HEK293T (cell line): ENCODE measurements at regions not wholly inside any gene's neighbourhood (a gene's known extent, or its start where the extent isn't known, plus 50 kb on each side); places are given as distances from the start of the nearest gene placed in this dataset.

Experiments
- CTCF ChIA-PET: fragments of 350-600 bp; formaldehyde crosslinking; extraction: SDS; loops from one replicate; lab custom pipeline; 2021; ENCODE audit warnings: antibody characterized with exemption, inconsistent platforms; lab: Yijun Ruan, JAX
- POLR2A ChIA-PET: fragments of 350-600 bp; formaldehyde crosslinking; extraction: SDS; loops from one replicate; lab custom pipeline; 2020; ENCODE audit warnings: antibody characterized with exemption, inconsistent platforms; lab: Yijun Ruan, JAX
- DNase-seq: peaks from one replicate; pipeline ENCODE4 v3.0.0; 2012; ENCODE audit warnings: mixed read lengths; ENCODE audit errors: extremely low spot score
- ARNT ChIP-seq: fragments of 450-650 bp; IDR thresholded peaks from 2 replicates; pipeline ENCODE4 v1.6.1; 2017; ENCODE audit warnings: mild to moderate bottlenecking
- BHLHE40 ChIP-seq: fragments of 450-650 bp; IDR thresholded peaks from 2 replicates; pipeline ENCODE4 v1.6.1; 2016; ENCODE audit warnings: mild to moderate bottlenecking, moderate library complexity, borderline replicate concordance
- CTBP1 ChIP-seq: fragments of 450-650 bp; IDR thresholded peaks from 2 replicates; pipeline ENCODE4 v1.6.1; 2016; ENCODE audit warnings: borderline replicate concordance
- ELF4 ChIP-seq: fragments of 450-650 bp; IDR thresholded peaks from 2 replicates; pipeline ENCODE4 v1.6.1; 2017; ENCODE audit warnings: antibody characterized with exemption
- FOXA1 ChIP-seq: fragments of 450-650 bp; IDR thresholded peaks from 2 replicates; pipeline ENCODE4 v1.6.1; 2016; ENCODE audit warnings: mild to moderate bottlenecking
- FOXK2 ChIP-seq: fragments of 450-650 bp; IDR thresholded peaks from 2 replicates; pipeline ENCODE4 v1.6.1; 2016; ENCODE audit warnings: mild to moderate bottlenecking
- FOXM1 ChIP-seq: fragments of 450-650 bp; IDR thresholded peaks from 2 replicates; pipeline ENCODE4 v1.6.1; 2017; ENCODE audit warnings: mild to moderate bottlenecking, borderline replicate concordance
- HDGF ChIP-seq: fragments of 450-650 bp; IDR thresholded peaks from 2 replicates; pipeline ENCODE4 v1.6.1; 2017; ENCODE audit warnings: antibody characterized with exemption, borderline replicate concordance
- L3MBTL2 ChIP-seq: fragments of 450-650 bp; conservative IDR thresholded peaks from 2 replicates; pipeline ENCODE4 v1.6.1; 2016; ENCODE audit warnings: mild to moderate bottlenecking
- LEF1 ChIP-seq: fragments of 450-650 bp; IDR thresholded peaks from 2 replicates; pipeline ENCODE4 v1.6.1; 2017; ENCODE audit warnings: mild to moderate bottlenecking, borderline replicate concordance
- NFRKB ChIP-seq: fragments of 450-650 bp; IDR thresholded peaks from 2 replicates; pipeline ENCODE4 v1.6.1; 2016; ENCODE audit warnings: mild to moderate bottlenecking, moderate library complexity
- SP1 ChIP-seq: fragments of 450-650 bp; IDR thresholded peaks from 2 replicates; pipeline ENCODE4 v1.6.1; 2017
- SUZ12 ChIP-seq: fragments of 450-650 bp; IDR thresholded peaks from 2 replicates; pipeline ENCODE4 v1.6.1; 2016; ENCODE audit warnings: mild to moderate bottlenecking
- TARDBP ChIP-seq: fragments of 450-650 bp; IDR thresholded peaks from 2 replicates; pipeline ENCODE4 v1.6.1; 2016
- ZNF384 ChIP-seq: fragments of 450-650 bp; IDR thresholded peaks from 2 replicates; pipeline ENCODE4 v1.6.1; 2016
- TF ChIP-seq, protein P1 (sequence below): fragments of 450-650 bp; IDR thresholded peaks from 2 replicates; pipeline ENCODE4 v1.6.1; 2016

GRCh38 chr20:51284176-51284575, 258.3 kb downstream of the NFATC2 start:
- ChIA-PET POLR2A (no interaction called here), CTCF (no interaction called here)
- no peak for DNase-seq
- no peak for TF ChIP-seq ARNT
- no peak for TF ChIP-seq FOXA1
- no peak for TF ChIP-seq ELF4
- TF ChIP-seq TARDBP = no peak
- no peak for TF ChIP-seq CTBP1
- TF ChIP-seq NFRKB = no peak
- TF ChIP-seq LEF1 = no peak
- TF ChIP-seq SP1 = no peak
- TF ChIP-seq BHLHE40 = no peak
- TF ChIP-seq, protein P1, sequence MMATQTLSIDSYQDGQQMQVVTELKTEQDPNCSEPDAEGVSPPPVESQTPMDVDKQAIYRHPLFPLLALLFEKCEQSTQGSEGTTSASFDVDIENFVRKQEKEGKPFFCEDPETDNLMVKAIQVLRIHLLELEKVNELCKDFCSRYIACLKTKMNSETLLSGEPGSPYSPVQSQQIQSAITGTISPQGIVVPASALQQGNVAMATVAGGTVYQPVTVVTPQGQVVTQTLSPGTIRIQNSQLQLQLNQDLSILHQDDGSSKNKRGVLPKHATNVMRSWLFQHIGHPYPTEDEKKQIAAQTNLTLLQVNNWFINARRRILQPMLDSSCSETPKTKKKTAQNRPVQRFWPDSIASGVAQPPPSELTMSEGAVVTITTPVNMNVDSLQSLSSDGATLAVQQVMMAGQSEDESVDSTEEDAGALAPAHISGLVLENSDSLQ = no peak
- no peak for TF ChIP-seq L3MBTL2
- TF ChIP-seq ZNF384 = no peak
- TF ChIP-seq HDGF = no peak
- no peak for TF ChIP-seq SUZ12
- TF ChIP-seq FOXK2 = no peak
- no peak for TF ChIP-seq FOXM1

GRCh38 chr20:51281521-51281920, 258.6 kb upstream of the KCNG1 start:
- ChIA-PET POLR2A (no interaction called here), CTCF (no interaction called here)
- no peak for DNase-seq
- TF ChIP-seq FOXK2 = no peak
- no peak for TF ChIP-seq NFRKB
- no peak for TF ChIP-seq FOXM1
- TF ChIP-seq FOXA1 = no peak
- TF ChIP-seq L3MBTL2 = no peak
- no peak for TF ChIP-seq BHLHE40
- TF ChIP-seq SUZ12 = no peak

GRCh38 chr20:51280047-51280446, 257.1 kb upstream of the KCNG1 start:
- CTCF ChIA-PET = no interaction called here
- DNase-seq = no peak

GRCh38 chr20:51277961-51278360, 255.1 kb upstream of the KCNG1 start:
- ChIA-PET CTCF (no interaction called here), POLR2A (no interaction called here)
- TF ChIP-seq FOXK2 = no peak
- no peak for TF ChIP-seq ZNF384
- no peak for TF ChIP-seq LEF1
- TF ChIP-seq FOXA1 = no peak
- no peak for TF ChIP-seq FOXM1
- no peak for TF ChIP-seq CTBP1
- no peak for TF ChIP-seq HDGF
- TF ChIP-seq SUZ12 = no peak
- no peak for DNase-seq

More at GRCh38 chr20:51280047-51280446, 257.1 kb upstream of the KCNG1 start:
- TF ChIP-seq SP1 (no peak), NFRKB (no peak), BHLHE40 (no peak)
- POLR2A ChIA-PET = no interaction called here

GRCh38 chr20:51276296-51276695, 253.4 kb upstream of the KCNG1 start:
- POLR2A ChIA-PET = no interaction called here
- CTCF ChIA-PET = no interaction called here
- no peak for DNase-seq
- TF ChIP-seq ARNT (no peak), SUZ12 (no peak), FOXM1 (no peak), LEF1 (no peak), NFRKB (no peak), ZNF384 (no peak), CTBP1 (no peak), ELF4 (no peak), BHLHE40 (no peak), SP1 (no peak), HDGF (no peak), L3MBTL2 (no peak), FOXK2 (no peak), FOXA1 (no peak), TARDBP (no peak)
- TF ChIP-seq, protein P1 = no peak

DNA sequence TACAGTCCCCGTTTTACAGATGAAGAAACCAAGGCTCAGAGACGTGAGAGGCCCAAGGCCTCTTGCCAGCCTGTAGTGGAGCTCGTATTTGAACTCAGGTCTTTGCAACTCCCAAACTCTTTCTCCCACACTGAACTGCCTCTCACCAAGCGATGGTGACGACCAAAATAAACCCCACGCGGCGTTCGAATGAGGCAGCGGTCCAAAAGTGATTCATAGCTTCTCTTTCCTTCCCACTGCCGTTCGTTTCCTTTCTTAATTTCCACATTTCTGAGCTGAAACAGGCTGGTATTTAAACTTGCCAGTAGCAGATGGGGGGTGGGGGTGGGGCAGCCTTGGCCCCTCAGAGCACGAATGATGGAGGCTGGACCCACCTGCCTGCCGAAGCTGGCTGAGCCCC, 252.9 kb upstream of the KCNG1 start:
- DNase-seq = no peak
- ChIA-PET POLR2A (no interaction called here), CTCF (interaction anchor here (0.6 to 0.7 kb wide), 3 partner anchors 29 to 194 kb away, joined by 3 to 5 read pairs (median 3); no protein-coding TSS in a partner anchor)
- TF ChIP-seq SUZ12 (no peak), BHLHE40 (no peak), FOXM1 (no peak), SP1 (no peak), HDGF (no peak), ZNF384 (no peak), ARNT (no peak), NFRKB (no peak), ELF4 (no peak), TARDBP (no peak), LEF1 (no peak)

DNA sequence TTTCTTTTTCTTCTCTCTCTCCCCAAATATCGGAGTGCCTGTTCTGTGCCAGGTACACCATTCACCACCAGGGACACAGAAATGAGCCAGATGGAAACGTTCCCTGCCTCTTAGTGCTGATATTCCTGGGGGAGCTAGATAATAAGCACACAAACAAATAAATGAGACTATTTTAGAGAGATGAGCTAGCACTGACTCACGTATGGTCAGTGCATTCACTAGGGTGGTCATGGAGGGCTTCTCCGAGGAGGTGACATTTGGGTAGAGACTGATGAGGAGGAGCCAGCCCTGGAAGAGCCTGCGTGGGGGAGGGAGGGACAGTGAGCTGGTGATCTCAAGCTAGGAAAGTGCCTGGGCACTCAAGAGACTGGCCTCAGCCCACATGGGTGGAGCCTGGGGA, 252.3 kb upstream of the KCNG1 start:
- ChIA-PET CTCF (interaction anchor here (0.6 kb wide), 1 partner anchor 193 kb away, joined by 5 read pairs; no protein-coding TSS in a partner anchor), POLR2A (no interaction called here)
- DNase-seq = no peak
- TF ChIP-seq L3MBTL2 (no peak), LEF1 (no peak), SUZ12 (no peak), FOXK2 (no peak), FOXA1 (no peak), BHLHE40 (no peak), HDGF (no peak), SP1 (no peak), FOXM1 (no peak), ARNT (no peak), ZNF384 (no peak), NFRKB (no peak), CTBP1 (no peak), TARDBP (no peak), ELF4 (no peak)
- TF ChIP-seq, protein P1 = no peak
